Naive thymus-derived CD4-positive, alpha-beta T cell (primary cell): ENCODE measurements at regions not wholly inside any gene's neighbourhood (a gene's known extent, or its start where the extent isn't known, plus 50 kb on each side); places are given as distances from the start of the nearest gene placed in this dataset.

Source experiments
- ATAC-seq: fragments of 150-1000 bp; cut with Tn5 transposase; 2 replicates; pipeline ENCODE4 v1.10.0; 2021; ENCODE audit warnings: mild to moderate bottlenecking, moderate library complexity
- CTCF ChIA-PET: fragments of 350-600 bp; sonication (Branson Sonifier 250); formaldehyde crosslinking; loops from one replicate; lab custom pipeline; 2021; ENCODE audit warnings: antibody characterized with exemption; lab: Charles Lee
- POLR2A ChIA-PET: fragments of 350-600 bp; sonication (Branson Sonifier 250); formaldehyde crosslinking; loops from one replicate; lab custom pipeline; 2021; ENCODE audit warnings: antibody characterized with exemption, inconsistent platforms; lab: Charles Lee
- DNase-seq, 9 donors: peaks; one replicate each; pipeline versions ENCODE4 v3.0.0 to v3.0.0-alpha.2; 2020 to 2022; ENCODE audit warnings: mixed read lengths in 1 of 9
- H3K27ac ChIP-seq: one replicate; pipeline ENCODE4 v1.7.0; 2013; ENCODE audit warnings: mild to moderate bottlenecking, low read depth, low read length, moderate library complexity
- H3K27me3 ChIP-seq, 2 donors: one replicate each; pipeline ENCODE4 v1.7.0; 2013; ENCODE audit warnings: low read length in 2 of 2, mild to moderate bottlenecking in 2 of 2, moderate library complexity in 2 of 2; ENCODE audit not compliant: control insufficient read depth in 2 of 2, insufficient read depth in 2 of 2
- H3K36me3 ChIP-seq, 3 experiments: 1 replicate in 2 of 3; 2 replicates in 1 of 3; pipeline ENCODE4 v1.7.0; 2013; ENCODE audit warnings: low read length in 3 of 3, mild to moderate bottlenecking in 3 of 3, moderate library complexity in 1 of 3; ENCODE audit not compliant: insufficient read depth in 3 of 3, control insufficient read depth in 2 of 3
- H3K4me1 ChIP-seq, 2 donors: one replicate each; pipeline ENCODE4 v1.7.0; 2013; ENCODE audit warnings: low read length in 2 of 2, mild to moderate bottlenecking in 2 of 2, moderate library complexity in 1 of 2; ENCODE audit not compliant: control insufficient read depth in 2 of 2, insufficient read depth in 2 of 2
- H3K4me3 ChIP-seq: 2 replicates; pipeline ENCODE4 v1.7.0; 2013; ENCODE audit warnings: mild to moderate bottlenecking, low read length
- H3K9me3 ChIP-seq, 3 experiments: 1 replicate in 2 of 3; 2 replicates in 1 of 3; pipeline ENCODE4 v1.7.0; 2013; ENCODE audit warnings: low read length in 3 of 3; ENCODE audit not compliant: control insufficient read depth in 2 of 3
- H3K27ac Mint-ChIP-seq, 9 donors: one replicate each; pipeline ENCODE4 v1.8.0; 2020 to 2022; ENCODE audit warnings: mixed read lengths in 9 of 9, mild to moderate bottlenecking in 8 of 9, moderate library complexity in 5 of 9, inconsistent platforms in 2 of 9
- H3K27me3 Mint-ChIP-seq, 5 donors: one replicate each; pipeline ENCODE4 v1.8.0; 2021 to 2022; ENCODE audit warnings: mixed read lengths in 5 of 5, mild to moderate bottlenecking in 1 of 5
- H3K36me3 Mint-ChIP-seq, 5 donors: one replicate each; pipeline ENCODE4 v1.8.0; 2020 to 2022; ENCODE audit warnings: mixed read lengths in 5 of 5, mild to moderate bottlenecking in 3 of 5, inconsistent platforms in 1 of 5
- H3K4me1 Mint-ChIP-seq, 7 donors: one replicate each; pipeline ENCODE4 v1.8.0; 2020 to 2022; ENCODE audit warnings: mixed read lengths in 7 of 7, mild to moderate bottlenecking in 3 of 7, inconsistent platforms in 1 of 7
- H3K4me3 Mint-ChIP-seq, 10 donors: one replicate each; pipeline ENCODE4 v1.8.0; 2020 to 2022; ENCODE audit warnings: mild to moderate bottlenecking in 10 of 10, mixed read lengths in 10 of 10, moderate library complexity in 6 of 10, inconsistent platforms in 2 of 10
- H3K9me3 Mint-ChIP-seq, 11 donors: one replicate each; pipeline ENCODE4 v1.8.0; 2020 to 2022; ENCODE audit warnings: mixed read lengths in 11 of 11, mild to moderate bottlenecking in 4 of 11, inconsistent platforms in 1 of 11, moderate library complexity in 1 of 11
- intact Hi-C, 2 donors: fragments of 100-400 bp; cut with micrococcal nuclease; formaldehyde crosslinking; loops; one replicate each; pipeline ENCODE4 v1.15.1; 2023

GRCh38 chr10:94097656-94098055 is 103.9 kb downstream of the PLCE1 start:
- Histone ChIP-seq H3K4me1 (no peaks in the 10 kb centered on the region), H3K9me3 (no peaks in the 10 kb centered on the region), H3K36me3 (no peaks in the 10 kb centered on the region), H3K4me3 (no peak overlapping the region), H3K27me3 (no peaks in the 10 kb centered on the region), H3K27ac (no peak overlapping the region)
- Mint-ChIP-seq H3K36me3 (no peaks in the 10 kb centered on the region), H3K4me1 (no peaks in the 10 kb centered on the region), H3K9me3 (peaks cover 0 to 2% (median 0%) of the 10 kb centered on the region in 11 donors), H3K4me3 (no peak overlapping the region), H3K27me3 (peaks cover 5 to 24% (median 19%) of the 10 kb centered on the region in 5 donors), H3K27ac (no peak overlapping the region)
- DNase-seq (no peak), ATAC-seq (no peak)
- ChIA-PET POLR2A (no interaction called here), CTCF (no interaction called here)
- intact Hi-C loops, result no loop called here

- DNase-seq (no peak), ATAC-seq (no peak)
- no peaks in the 10 kb centered on the region for H3K4me1 Mint-ChIP-seq
- H3K36me3 ChIP-seq, result no peaks in the 10 kb centered on the region
- H3K27ac ChIP-seq, result no peak overlapping the region
- H3K27me3 ChIP-seq, result no peaks in the 10 kb centered on the region
- no peaks in the 10 kb centered on the region for H3K4me1 ChIP-seq
- CTCF ChIA-PET, result no interaction called here
- intact Hi-C loops, result no loop called here
- no peaks in the 10 kb centered on the region for H3K36me3 Mint-ChIP-seq
- no peak overlapping the region for H3K27ac Mint-ChIP-seq
- peaks cover 5 to 20% (median 19%) of the 10 kb centered on the region in 5 donors for H3K27me3 Mint-ChIP-seq
- POLR2A ChIA-PET, result no interaction called here
- no peak overlapping the region for H3K4me3 ChIP-seq
- H3K9me3 Mint-ChIP-seq, result peaks cover 0 to 2% (median 0%) of the 10 kb centered on the region in 11 donors
- H3K4me3 Mint-ChIP-seq, result no peak overlapping the region
- no peaks in the 10 kb centered on the region for H3K9me3 ChIP-seq
Measured at GRCh38 chr10:94098896-94099295, 105.2 kb downstream of the PLCE1 start.

- Histone ChIP-seq H3K9me3 (no peaks in the 10 kb centered on the region), H3K27me3 (no peaks in the 10 kb centered on the region), H3K4me1 (no peaks in the 10 kb centered on the region), H3K36me3 (no peaks in the 10 kb centered on the region), H3K4me3 (no peak overlapping the region), H3K27ac (no peak overlapping the region)
- Mint-ChIP-seq H3K9me3 (peaks cover 0 to 2% (median 0%) of the 10 kb centered on the region in 11 donors), H3K36me3 (no peaks in the 10 kb centered on the region), H3K4me3 (no peak overlapping the region), H3K27ac (no peak overlapping the region), H3K4me1 (no peaks in the 10 kb centered on the region), H3K27me3 (peaks cover 5 to 25% (median 11%) of the 10 kb centered on the region in 5 donors)
- CTCF ChIA-PET, result no interaction called here
- POLR2A ChIA-PET, result no interaction called here
- intact Hi-C loops, result no loop called here
- DNase-seq (no peak), ATAC-seq (no peak)
Measured at GRCh38 chr10:94101894-94102293, 108.2 kb downstream of the PLCE1 start.

- H3K27me3 Mint-ChIP-seq, result peaks cover 5 to 28% (median 10%) of the 10 kb centered on the region in 5 donors
- ATAC-seq (no peak), DNase-seq (no peak)
- no peak overlapping the region for H3K27ac ChIP-seq
- no peak overlapping the region for H3K4me3 ChIP-seq
- peaks cover 0 to 2% (median 0%) of the 10 kb centered on the region in 11 donors for H3K9me3 Mint-ChIP-seq
- CTCF ChIA-PET, result no interaction called here
- POLR2A ChIA-PET, result no interaction called here
- H3K4me1 ChIP-seq, result no peaks in the 10 kb centered on the region
- intact Hi-C loops, result no loop called here
- H3K36me3 ChIP-seq, result no peaks in the 10 kb centered on the region
- no peaks in the 10 kb centered on the region for H3K9me3 ChIP-seq
- no peak overlapping the region for H3K4me3 Mint-ChIP-seq
- H3K36me3 Mint-ChIP-seq, result no peaks in the 10 kb centered on the region
- H3K27me3 ChIP-seq, result no peaks in the 10 kb centered on the region
- no peaks in the 10 kb centered on the region for H3K4me1 Mint-ChIP-seq
- no peak overlapping the region for H3K27ac Mint-ChIP-seq
Measured at GRCh38 chr10:94102436-94102835, 108.7 kb downstream of the PLCE1 start.

- H3K9me3 ChIP-seq, result no peaks in the 10 kb centered on the region
- no peaks in the 10 kb centered on the region for H3K4me1 ChIP-seq
- no peaks in the 10 kb centered on the region for H3K36me3 Mint-ChIP-seq
- H3K27ac Mint-ChIP-seq, result no peak overlapping the region
- no peaks in the 10 kb centered on the region for H3K4me1 Mint-ChIP-seq
- no peak overlapping the region for H3K27ac ChIP-seq
- H3K36me3 ChIP-seq, result no peaks in the 10 kb centered on the region
- no peak overlapping the region for H3K4me3 Mint-ChIP-seq
- no peaks in the 10 kb centered on the region for H3K27me3 ChIP-seq
- H3K4me3 ChIP-seq, result no peak overlapping the region
- H3K27me3 Mint-ChIP-seq, result peaks cover 5 to 22% (median 10%) of the 10 kb centered on the region in 5 donors
- ATAC-seq (no peak), DNase-seq (no peak)
- ChIA-PET POLR2A (no interaction called here), CTCF (no interaction called here)
- peaks cover 0 to 2% (median 0%) of the 10 kb centered on the region in 11 donors for H3K9me3 Mint-ChIP-seq
- intact Hi-C loops, result no loop called here
Measured at GRCh38 chr10:94103192-94103591, 109.5 kb downstream of the PLCE1 start.

GRCh38 chr10:94103801-94104221 is 110.1 kb downstream of the PLCE1 start:
- Histone ChIP-seq H3K36me3 (no peaks in the 10 kb centered on the region), H3K4me1 (no peaks in the 10 kb centered on the region), H3K27me3 (no peaks in the 10 kb centered on the region), H3K9me3 (no peaks in the 10 kb centered on the region), H3K27ac (no peak overlapping the region), H3K4me3 (no peak overlapping the region)
- Mint-ChIP-seq H3K27me3 (peaks cover 4 to 26% (median 14%) of the 10 kb centered on the region in 5 donors), H3K36me3 (no peaks in the 10 kb centered on the region), H3K4me3 (no peak overlapping the region), H3K4me1 (no peaks in the 10 kb centered on the region), H3K27ac (no peak overlapping the region), H3K9me3 (peaks cover 0 to 2% (median 0%) of the 10 kb centered on the region in 11 donors)
- POLR2A ChIA-PET, result no interaction called here
- CTCF ChIA-PET, result no interaction called here
- intact Hi-C loops, result no loop called here
- DNase-seq (no peak), ATAC-seq (no peak)

- H3K4me1 Mint-ChIP-seq, result no peaks in the 10 kb centered on the region
- DNase-seq, result no peak
- peaks cover 4 to 25% (median 14%) of the 10 kb centered on the region in 5 donors for H3K27me3 Mint-ChIP-seq
- no peaks in the 10 kb centered on the region for H3K4me1 ChIP-seq
- intact Hi-C loops, result no loop called here
- H3K4me3 Mint-ChIP-seq, result no peak overlapping the region
- no peak overlapping the region for H3K4me3 ChIP-seq
- no peaks in the 10 kb centered on the region for H3K36me3 Mint-ChIP-seq
- H3K27ac Mint-ChIP-seq, result no peak overlapping the region
- H3K36me3 ChIP-seq, result no peaks in the 10 kb centered on the region
- H3K9me3 ChIP-seq, result no peaks in the 10 kb centered on the region
- POLR2A ChIA-PET, result no interaction called here
- no peak overlapping the region for H3K27ac ChIP-seq
- no peaks in the 10 kb centered on the region for H3K27me3 ChIP-seq
- no peak for ATAC-seq
- CTCF ChIA-PET, result no interaction called here
- H3K9me3 Mint-ChIP-seq, result peaks cover 0 to 2% (median 0%) of the 10 kb centered on the region in 11 donors
Measured at GRCh38 chr10:94104316-94105000, 110.7 kb downstream of the PLCE1 start.
